ENCODE measurements at regions not wholly inside any gene's neighbourhood (a gene's known extent, or its start where the extent isn't known, plus 50 kb on each side); places are given as distances from the start of the nearest gene placed in this dataset.

- TF ChIP-seq RAD21 (IDR thresholded peaks at IDR 0.05; ENCODE audit: low read depth), result peak; percentile 97
- TF ChIP-seq MAX (IDR thresholded peaks at IDR 0.05), result 0 out of 2 replicates have a peak, but pooled peaks have one; percentile 29
- no peak for TF ChIP-seq TCF12 (IDR thresholded peaks at IDR 0.05; ENCODE audit: low read depth)
- TF ChIP-seq ZBTB7A (IDR thresholded peaks at IDR 0.05; ENCODE audit: low read depth), result peak; percentile 36; the same call in 1 of the 2 replicates
Observed at GRCh38 chr17:77331301-77331864, 190.6 kb downstream of the SEC14L1 start.

GRCh38 chr17:77332034-77332971 is 191.5 kb downstream of the SEC14L1 start:
- TF ChIP-seq CREB1 (IDR thresholded peaks at IDR 0.05; ENCODE audit: low read depth) (no peak), CEBPB (IDR thresholded peaks at IDR 0.05) (no peak), ZBTB7A (IDR thresholded peaks at IDR 0.05; ENCODE audit: low read depth) (no peak), TEAD4 (IDR thresholded peaks at IDR 0.05) (no peak), NFIC (IDR thresholded peaks at IDR 0.05) (no peak), REST (IDR thresholded peaks at IDR 0.05; ENCODE audit: low read depth) (no peak), TCF12 (IDR thresholded peaks at IDR 0.05; ENCODE audit: low read depth) (no peak), TAF1 (IDR thresholded peaks at IDR 0.05; ENCODE audit: low read depth) (no peak), FOXM1 (IDR thresholded peaks at IDR 0.05; ENCODE audit: borderline replicate concordance, low read depth) (no peak), MAX (IDR thresholded peaks at IDR 0.05) (no peak), EP300 (IDR thresholded peaks at IDR 0.05; ENCODE audit: borderline replicate concordance) (no peak), EGR1 (IDR thresholded peaks at IDR 0.05) (no peak), USF1 (IDR thresholded peaks at IDR 0.05) (no peak), RAD21 (IDR thresholded peaks at IDR 0.05; ENCODE audit: low read depth) (no peak)

- TF ChIP-seq EP300 (IDR thresholded peaks at IDR 0.05; ENCODE audit: borderline replicate concordance) (no peak), REST (IDR thresholded peaks at IDR 0.05; ENCODE audit: low read depth) (no peak), TEAD4 (IDR thresholded peaks at IDR 0.05) (no peak), USF1 (IDR thresholded peaks at IDR 0.05) (no peak), MAX (IDR thresholded peaks at IDR 0.05) (no peak), TCF12 (IDR thresholded peaks at IDR 0.05; ENCODE audit: low read depth) (no peak), FOXM1 (IDR thresholded peaks at IDR 0.05; ENCODE audit: borderline replicate concordance, low read depth) (no peak), NFIC (IDR thresholded peaks at IDR 0.05) (no peak), CEBPB (IDR thresholded peaks at IDR 0.05) (no peak), TAF1 (IDR thresholded peaks at IDR 0.05; ENCODE audit: low read depth) (no peak), YY1 (IDR thresholded peaks at IDR 0.05; ENCODE audit: low read depth) (no peak), EGR1 (IDR thresholded peaks at IDR 0.05) (no peak), CREB1 (IDR thresholded peaks at IDR 0.05; ENCODE audit: low read depth) (no peak), RAD21 (IDR thresholded peaks at IDR 0.05; ENCODE audit: low read depth) (no peak), ZBTB7A (IDR thresholded peaks at IDR 0.05; ENCODE audit: low read depth) (no peak)
Observed at GRCh38 chr17:77332981-77333685, 192.4 kb downstream of the SEC14L1 start.

- TF ChIP-seq TCF12 (IDR thresholded peaks at IDR 0.05; ENCODE audit: low read depth), result no peak
- no peak for TF ChIP-seq REST (IDR thresholded peaks at IDR 0.05; ENCODE audit: low read depth)
- TF ChIP-seq EGR1 (IDR thresholded peaks at IDR 0.05), result no peak
- no peak for TF ChIP-seq NFIC (IDR thresholded peaks at IDR 0.05)
- TF ChIP-seq ZBTB7A (IDR thresholded peaks at IDR 0.05; ENCODE audit: low read depth), result no peak
- TF ChIP-seq TAF1 (IDR thresholded peaks at IDR 0.05; ENCODE audit: low read depth), result no peak
- TF ChIP-seq RAD21 (IDR thresholded peaks at IDR 0.05; ENCODE audit: low read depth), result no peak
- no peak for TF ChIP-seq EP300 (IDR thresholded peaks at IDR 0.05; ENCODE audit: borderline replicate concordance)
- no peak for TF ChIP-seq MAX (IDR thresholded peaks at IDR 0.05)
- no peak for TF ChIP-seq CEBPB (IDR thresholded peaks at IDR 0.05)
- no peak for TF ChIP-seq YY1 (IDR thresholded peaks at IDR 0.05; ENCODE audit: low read depth)
- no peak for TF ChIP-seq TEAD4 (IDR thresholded peaks at IDR 0.05)
- TF ChIP-seq CREB1 (IDR thresholded peaks at IDR 0.05; ENCODE audit: low read depth), result no peak
Observed at GRCh38 chr17:77337150-77337549, 196.4 kb downstream of the SEC14L1 start.

Data from Ishikawa (cell line).